GM19463 (cell line): ENCODE measurements at regions not wholly inside any gene's neighbourhood (a gene's known extent, or its start where the extent isn't known, plus 50 kb on each side); places are given as distances from the start of the nearest gene placed in this dataset.

Source experiments
- ATAC-seq: cut with Tn5 transposase; IDR thresholded peaks from one replicate; pipeline ENCODE4 v1.9.1; 2021; ENCODE audit warnings: mild to moderate bottlenecking, moderate library complexity; ENCODE audit not compliant: unreplicated experiment

- no peak for ATAC-seq
Observed at GRCh38 chr3:24595796-24596195, 101.1 kb upstream of the THRB start.

- ATAC-seq: no peak
Observed at GRCh38 chr3:24596626-24597025, 102.0 kb upstream of the THRB start.

- ATAC-seq: no peak
Observed at GRCh38 chr3:24598695-24599470, 104.2 kb upstream of the THRB start.

GRCh38 chr3:24601066-24601939 is 106.7 kb upstream of the THRB start:
- no peak for ATAC-seq

- ATAC-seq: no peak
Observed at GRCh38 chr3:24604215-24604614, 109.6 kb upstream of the THRB start.

GRCh38 chr3:24605511-24606028 is 110.9 kb upstream of the THRB start:
- no peak for ATAC-seq

- no peak for ATAC-seq
Observed at GRCh38 chr3:24607281-24607680, 112.6 kb upstream of the THRB start.

GRCh38 chr3:24608701-24609390 is 114.2 kb upstream of the THRB start:
- ATAC-seq: no peak

- ATAC-seq: no peak
Observed at GRCh38 chr3:24614359-24614758, 119.7 kb upstream of the THRB start.

GRCh38 chr3:24615177-24615576 is 120.5 kb upstream of the THRB start:
- ATAC-seq: no peak

GRCh38 chr3:24616110-24616829 is 121.6 kb upstream of the THRB start:
- no peak for ATAC-seq

- ATAC-seq: no peak
Observed at GRCh38 chr3:24622138-24622537, 127.5 kb upstream of the THRB start.

- no peak for ATAC-seq
Observed at GRCh38 chr3:24622696-24623225, 128.1 kb upstream of the THRB start.

- no peak for ATAC-seq
Observed at GRCh38 chr3:24623657-24624056, 129.0 kb upstream of the THRB start.

- ATAC-seq: no peak
Observed at GRCh38 chr3:24624938-24625681, 130.5 kb upstream of the THRB start.

- ATAC-seq: no peak
Observed at GRCh38 chr3:24628523-24629258, 134.0 kb upstream of the THRB start.

- ATAC-seq: no peak
Observed at GRCh38 chr3:24631481-24631880, 136.8 kb upstream of the THRB start.

- ATAC-seq: no peak
Observed at GRCh38 chr3:24639061-24639460, 144.4 kb upstream of the THRB start.
